SU-DHL-6 (cell line): ENCODE measurements at regions not wholly inside any gene's neighbourhood (a gene's known extent, or its start where the extent isn't known, plus 50 kb on each side); places are given as distances from the start of the nearest gene placed in this dataset.

Experiments used
- H2AFZ ChIP-seq: fragments of 200-600 bp; sonication (generic); 2 replicates; pipeline ENCODE4 v1.6.1; 2014; ENCODE audit warnings: low read depth, mild to moderate bottlenecking, moderate library complexity, mixed read lengths, antibody characterized with exemption, low read length; ENCODE audit not compliant: severe bottlenecking
- H3F3A ChIP-seq: fragments of 200-600 bp; shearing (Covaris generic); 2 replicates; pipeline ENCODE4 v1.6.0; 2016; ENCODE audit warnings: antibody characterized with exemption, mild to moderate bottlenecking; ENCODE audit not compliant: insufficient read depth
- H3K27ac ChIP-seq: fragments of 200-600 bp; sonication (generic); 2 replicates; pipeline ENCODE4 v1.5.1; 2016; ENCODE audit warnings: low read depth, mild to moderate bottlenecking, low read length, moderate library complexity, mixed read lengths
- H3K27me3 ChIP-seq: fragments of 200-600 bp; sonication (generic), shearing (Covaris generic); 2 replicates; pipeline ENCODE4 v1.6.0; 2014; ENCODE audit warnings: mild to moderate bottlenecking, low read length
- H3K36me3 ChIP-seq: fragments of 200-600 bp; sonication (generic); 2 replicates; pipeline ENCODE4 v1.6.1; 2014; ENCODE audit warnings: mild to moderate bottlenecking, low read length, mixed read lengths
- H3K4me2 ChIP-seq: fragments of 300-600, 200-600 bp; shearing (Covaris generic), sonication (generic); 2 replicates; pipeline ENCODE4 v1.6.0; 2014; ENCODE audit warnings: low read length, low read depth, mild to moderate bottlenecking; ENCODE audit not compliant: poor library complexity, severe bottlenecking
- H3K4me3 ChIP-seq: fragments of 200-600 bp; sonication (generic); 2 replicates; pipeline ENCODE4 v1.5.1; 2014; ENCODE audit warnings: antibody characterized with exemption, low read length, mild to moderate bottlenecking, mixed read lengths; ENCODE audit not compliant: insufficient read depth, poor library complexity, severe bottlenecking
- H3K79me2 ChIP-seq: fragments of 200-600 bp; sonication (generic); 2 replicates; pipeline ENCODE4 v1.6.1; 2014; ENCODE audit warnings: mild to moderate bottlenecking, low read length, moderate library complexity; ENCODE audit not compliant: insufficient read depth
- H3K9ac ChIP-seq: fragments of 200-600 bp; sonication (generic); 2 replicates; pipeline ENCODE4 v1.7.0; 2014; ENCODE audit warnings: mild to moderate bottlenecking, low read length
- H3K9me2 ChIP-seq: fragments of 200-600 bp; sonication (generic); replicated peaks from 2 replicates; pipeline ENCODE4 v1.6.1; 2014; ENCODE audit warnings: low read length; ENCODE audit not compliant: insufficient read depth
- H3K9me3 ChIP-seq: fragments of 200-600 bp; sonication (generic); 2 replicates; pipeline ENCODE4 v1.6.1; 2014; ENCODE audit warnings: low read length, mixed read lengths; ENCODE audit not compliant: insufficient read depth
- H4K20me1 ChIP-seq: fragments of 200-600 bp; sonication (generic); 2 replicates; pipeline ENCODE4 v1.6.1; 2014; ENCODE audit warnings: low read depth, mild to moderate bottlenecking, antibody characterized with exemption, low read length, moderate library complexity, mixed read lengths
- CTCF ChIP-seq: fragments of 200-600 bp; sonication (generic); IDR thresholded peaks from one replicate; pipeline ENCODE4 v1.5.1; 2017; ENCODE audit warnings: antibody characterized with exemption, mild to moderate bottlenecking, low read length, moderate library complexity; ENCODE audit not compliant: insufficient read depth, poor library complexity, severe bottlenecking
- EZH2phosphoT487 ChIP-seq: fragments of 200-600 bp; sonication (generic), shearing (Covaris generic); conservative IDR thresholded peaks from 2 replicates; pipeline ENCODE4 v1.6.1; 2018; ENCODE audit warnings: mild to moderate bottlenecking, antibody characterized with exemption, low read length, moderate library complexity, mixed read lengths

- H3K4me3 ChIP-seq: no peak overlapping the region
- no peaks in the 10 kb centered on the region for H3K79me2 ChIP-seq
- no peaks in the 10 kb centered on the region; the same call in 1 of the 2 replicates for H3K9me2 ChIP-seq
- H3K27ac ChIP-seq: no peak overlapping the region
- no peak overlapping the region for H3K4me2 ChIP-seq
- no peaks in the 10 kb centered on the region for H3K36me3 ChIP-seq
- H3K9me3 ChIP-seq: no peaks in the 10 kb centered on the region
- no peak overlapping the region for H3K9ac ChIP-seq
- TF ChIP-seq CTCF (no peak), EZH2phosphoT487 (no peak)
- no peaks in the 10 kb centered on the region for H3K27me3 ChIP-seq
- H4K20me1 ChIP-seq: no peaks in the 10 kb centered on the region
- H2AFZ ChIP-seq: no peak overlapping the region
- H3F3A ChIP-seq: no peaks in the 10 kb centered on the region
These were observed 535.0 kb upstream of the KLF4 start for GRCh38 chr9:108024604-108025003.

GRCh38 chr9:108022246-108022935, 532.8 kb upstream of the KLF4 start:
- Histone ChIP-seq H3F3A (no peaks in the 10 kb centered on the region), H3K27me3 (no peaks in the 10 kb centered on the region)

GRCh38 chr9:108021096-108021710, 531.6 kb upstream of the KLF4 start:
- no peak for TF ChIP-seq EZH2phosphoT487
- TF ChIP-seq CTCF: no peak
- no peak overlapping the region for H3K4me2 ChIP-seq
- H3K9me2 ChIP-seq: no peaks in the 10 kb centered on the region; the same call in 1 of the 2 replicates
- H3K79me2 ChIP-seq: no peaks in the 10 kb centered on the region
- H2AFZ ChIP-seq: no peak overlapping the region
- no peaks in the 10 kb centered on the region for H3K9me3 ChIP-seq
- H3K9ac ChIP-seq: no peak overlapping the region
- no peaks in the 10 kb centered on the region for H3F3A ChIP-seq
- no peak overlapping the region for H3K4me3 ChIP-seq
- no peaks in the 10 kb centered on the region for H3K27me3 ChIP-seq
- H3K27ac ChIP-seq: no peak overlapping the region
- no peaks in the 10 kb centered on the region for H3K36me3 ChIP-seq
- H4K20me1 ChIP-seq: no peaks in the 10 kb centered on the region

More at GRCh38 chr9:108022246-108022935, 532.8 kb upstream of the KLF4 start:
- H3K4me3 ChIP-seq: no peak overlapping the region
- TF ChIP-seq CTCF (no peak), EZH2phosphoT487 (no peak)
- no peaks in the 10 kb centered on the region for H3K9me3 ChIP-seq
- H3K36me3 ChIP-seq: no peaks in the 10 kb centered on the region
- H3K9me2 ChIP-seq: no peaks in the 10 kb centered on the region; the same call in 1 of the 2 replicates
- no peak overlapping the region for H3K9ac ChIP-seq
- no peak overlapping the region for H3K4me2 ChIP-seq
- H3K27ac ChIP-seq: no peak overlapping the region
- H2AFZ ChIP-seq: no peak overlapping the region
- H4K20me1 ChIP-seq: no peaks in the 10 kb centered on the region
- no peaks in the 10 kb centered on the region for H3K79me2 ChIP-seq
